ENCODE measurements at regions not wholly inside any gene's neighbourhood (a gene's known extent, or its start where the extent isn't known, plus 50 kb on each side); places are given as distances from the start of the nearest gene placed in this dataset.
"Not testable (repeated sequence)": the region's sequence is repeated elsewhere in the genome, so short reads cannot be mapped to it uniquely, and the experiment has no call there.

DNA sequence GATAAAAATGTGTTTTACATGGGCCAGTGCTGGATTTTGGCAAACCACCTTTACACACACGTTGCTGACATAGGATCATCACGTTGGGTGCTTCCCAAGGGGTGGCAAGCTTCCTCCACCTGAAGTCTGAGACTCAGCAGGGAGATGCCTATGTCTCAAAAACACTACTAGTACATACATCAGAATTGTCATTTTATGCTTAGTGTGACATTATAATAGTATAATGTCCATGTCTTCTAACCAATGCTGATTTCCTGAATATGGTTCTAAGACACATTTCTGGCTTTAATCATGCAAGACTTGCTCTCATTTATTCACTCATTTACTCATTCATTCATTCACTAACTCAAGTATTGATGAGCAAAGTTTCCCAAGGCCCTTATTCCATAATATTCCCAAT is 322.3 kb downstream of the LNPK start:
- no peak for DNase-seq

DNA sequence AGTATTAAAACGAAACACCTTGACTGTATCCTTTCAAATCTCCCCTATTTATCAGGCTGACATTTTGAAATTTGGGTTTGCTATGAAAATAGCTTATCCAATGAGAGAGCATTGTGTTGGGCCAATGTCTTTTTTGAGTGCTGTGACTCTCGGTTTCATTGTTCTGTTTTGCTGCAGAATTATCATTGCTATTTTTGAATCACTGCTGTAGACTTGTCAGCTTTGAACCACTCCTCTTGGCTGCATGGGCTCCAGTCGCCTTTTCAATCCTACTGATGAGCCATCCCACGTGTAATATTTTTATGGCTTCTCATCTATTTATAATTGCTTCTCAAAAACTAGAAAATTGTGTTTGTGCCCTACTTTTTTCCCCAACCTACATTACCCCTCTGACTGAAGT is 322.8 kb downstream of the LNPK start:
- no peak for DNase-seq

DNA sequence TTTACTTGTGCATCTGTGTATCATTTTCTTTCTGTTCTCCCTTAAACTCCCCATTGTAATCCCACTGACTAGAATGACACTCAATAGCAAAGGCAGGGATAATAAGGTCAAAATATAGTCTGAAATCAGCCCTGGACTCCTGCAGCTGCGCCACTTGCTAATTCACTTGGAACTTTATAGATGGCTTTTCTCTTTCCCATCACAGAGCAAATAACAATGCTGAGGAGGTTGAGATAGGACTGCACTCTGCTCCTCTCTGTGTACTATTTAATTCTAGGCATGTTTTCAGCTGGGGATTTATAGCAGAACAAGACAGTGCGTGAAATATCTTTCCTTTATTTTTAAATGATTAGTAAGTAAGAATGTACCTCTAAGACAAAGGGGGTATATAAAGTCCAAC is 324.2 kb downstream of the LNPK start:
- no peak for DNase-seq

DNA sequence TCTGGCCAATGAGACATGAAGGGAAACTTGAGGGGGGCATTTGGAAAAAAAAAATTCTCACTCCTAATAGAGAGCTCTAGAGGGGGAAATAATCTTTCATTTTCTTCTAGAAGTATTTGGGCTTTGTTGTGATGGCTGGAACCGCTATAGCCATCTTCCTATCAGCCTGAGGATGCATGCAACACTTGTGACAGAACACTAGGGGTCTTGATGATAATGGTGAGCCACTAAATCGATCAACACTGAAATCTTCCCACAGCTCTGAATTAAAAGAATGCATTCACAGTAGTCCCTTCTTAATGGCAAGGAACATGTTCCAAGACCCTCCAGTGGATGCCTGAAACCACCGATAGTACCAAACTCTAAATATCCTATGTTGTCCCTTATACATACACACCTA is 325.3 kb downstream of the LNPK start:
- DNase-seq = no peak

DNA sequence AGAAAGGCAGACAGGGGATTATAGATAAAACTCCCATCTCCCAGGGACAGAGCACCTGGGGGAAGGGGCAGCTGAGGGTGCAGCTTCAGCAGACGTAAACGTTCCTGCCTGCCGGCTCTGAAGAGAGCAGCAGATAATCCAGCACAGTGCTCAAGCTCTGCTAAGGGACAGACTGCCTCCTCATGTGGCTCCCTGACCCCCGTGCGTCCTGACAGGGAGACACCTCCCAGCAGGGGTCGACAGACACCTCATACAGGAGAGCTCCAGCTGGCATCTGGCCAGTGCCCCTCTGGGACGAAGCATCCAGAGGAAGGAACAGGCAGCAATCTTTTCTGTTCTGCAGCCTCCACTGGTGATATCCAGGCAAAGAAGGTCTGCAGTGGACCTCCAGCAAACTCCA is 333.3 kb downstream of the LNPK start:
- DNase-seq = not testable (repeated sequence)

DNA sequence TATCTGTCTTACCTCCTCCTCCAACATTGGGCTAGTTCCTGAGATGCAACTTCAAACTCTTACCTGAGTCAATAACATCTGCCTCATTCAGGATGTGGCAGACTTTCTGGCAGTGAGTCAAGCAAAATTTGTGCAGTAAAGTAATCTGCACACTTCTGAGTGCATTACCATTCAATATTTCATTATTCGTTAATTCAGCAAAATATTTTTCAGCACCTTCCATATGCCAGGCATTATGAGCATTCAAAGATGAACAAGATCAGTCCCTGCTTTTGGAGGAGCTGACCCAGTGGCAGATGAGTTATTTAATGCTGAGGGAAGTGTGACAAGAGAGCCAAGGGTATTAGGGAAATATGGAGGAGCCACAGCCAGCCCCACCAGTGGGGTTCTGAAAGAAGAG is 339.7 kb downstream of the LNPK start:
- no peak for DNase-seq

DNA sequence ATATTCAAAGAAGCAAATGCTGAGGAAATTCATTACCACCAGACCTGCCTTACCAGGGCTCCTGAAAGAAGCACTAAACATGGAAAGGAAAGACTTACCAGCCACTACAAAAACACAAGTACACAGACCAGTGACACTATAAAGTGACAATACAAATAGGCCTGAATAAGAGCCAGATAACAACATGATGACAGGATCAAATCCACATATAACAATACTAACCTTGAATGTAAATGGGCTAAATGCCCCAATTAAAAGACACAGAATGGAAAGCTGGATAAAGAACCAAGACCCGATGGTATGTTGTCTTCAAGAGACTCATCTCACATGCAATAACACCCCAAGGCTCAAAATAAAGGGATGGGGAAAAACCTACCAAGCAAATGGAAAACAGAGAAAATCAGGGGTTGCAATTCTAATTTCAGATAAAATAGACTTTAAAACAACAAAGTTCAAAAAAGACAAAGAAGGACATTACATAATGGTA is 353.4 kb downstream of the LNPK start:
- no peak for DNase-seq

DNA sequence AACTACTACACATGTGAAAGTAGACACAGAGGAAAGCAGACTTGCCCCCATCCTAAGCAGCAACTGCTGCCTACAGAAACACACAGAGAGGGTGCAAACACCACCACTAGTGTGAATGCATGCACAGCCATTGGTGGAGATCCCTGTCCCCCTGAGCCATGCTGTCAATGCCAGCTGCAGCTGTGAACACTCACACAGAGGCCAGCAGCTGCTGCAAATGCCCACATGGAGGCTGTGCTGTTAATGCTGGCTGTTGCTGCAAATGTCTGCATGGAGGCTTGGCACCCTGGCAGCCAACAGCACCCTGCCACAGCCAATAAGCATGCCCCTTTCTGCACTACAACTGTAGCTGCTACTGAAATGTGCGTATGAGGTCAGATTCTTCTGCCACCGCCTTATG is 355.0 kb downstream of the LNPK start:
- no peak for DNase-seq

DNA sequence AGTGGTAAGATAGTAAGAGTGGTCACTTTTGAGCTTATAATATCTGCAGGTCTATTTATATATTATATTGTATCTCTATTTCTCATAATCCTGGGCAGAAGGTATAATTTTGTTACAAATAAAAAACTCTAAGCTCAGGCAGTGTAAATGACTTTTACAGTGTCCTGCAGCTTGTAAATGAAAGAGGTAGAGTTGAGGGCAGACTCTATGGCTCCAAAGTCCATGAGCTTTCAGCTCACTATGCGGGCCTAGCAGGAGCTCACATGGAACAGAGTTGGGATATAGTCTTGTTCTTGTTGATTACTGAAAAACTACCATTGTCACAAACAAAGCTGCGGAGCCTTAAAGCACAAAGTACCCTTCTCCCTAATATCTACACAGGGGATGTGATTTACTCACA is 361.4 kb downstream of the LNPK start:
- DNase-seq = no peak

DNA sequence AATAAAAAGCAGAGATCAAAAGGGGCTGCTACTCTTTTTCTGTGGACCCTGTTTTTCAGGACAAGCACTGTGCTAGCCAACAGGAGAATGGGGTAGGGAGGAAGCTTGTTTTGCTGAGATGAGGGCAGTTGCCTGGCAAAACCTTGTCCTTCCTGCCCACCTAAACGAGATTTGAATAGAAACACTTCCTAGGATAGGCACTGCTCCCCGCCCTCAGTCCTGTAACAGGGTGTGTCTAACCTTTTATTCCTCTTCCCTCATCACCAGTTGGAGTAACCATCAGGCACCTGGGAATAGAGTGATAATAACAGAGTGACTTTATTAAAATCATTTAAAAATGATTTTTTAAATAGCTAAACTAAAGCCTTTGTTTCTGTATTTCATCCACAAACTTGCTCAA is 368.8 kb downstream of the LNPK start:
- no peak for DNase-seq

DNA sequence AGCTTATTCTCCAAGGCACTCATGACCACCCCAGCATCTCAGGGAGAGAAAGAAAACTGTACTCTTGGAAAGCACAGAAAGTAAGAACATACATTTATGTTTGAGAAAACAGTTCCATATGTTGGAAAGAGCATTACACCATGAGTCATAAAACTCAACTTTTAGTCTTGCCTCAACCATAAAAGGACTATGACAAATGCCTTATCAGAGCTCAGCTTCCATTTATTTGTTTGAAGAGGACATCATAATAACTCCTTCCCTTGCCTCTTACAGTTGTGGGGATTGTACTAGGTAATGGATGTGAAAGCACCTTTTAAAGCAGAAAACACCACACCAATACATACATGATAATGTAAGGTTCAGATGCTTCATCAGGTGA is 370.8 kb downstream of the LNPK start:
- no peak for DNase-seq

DNA sequence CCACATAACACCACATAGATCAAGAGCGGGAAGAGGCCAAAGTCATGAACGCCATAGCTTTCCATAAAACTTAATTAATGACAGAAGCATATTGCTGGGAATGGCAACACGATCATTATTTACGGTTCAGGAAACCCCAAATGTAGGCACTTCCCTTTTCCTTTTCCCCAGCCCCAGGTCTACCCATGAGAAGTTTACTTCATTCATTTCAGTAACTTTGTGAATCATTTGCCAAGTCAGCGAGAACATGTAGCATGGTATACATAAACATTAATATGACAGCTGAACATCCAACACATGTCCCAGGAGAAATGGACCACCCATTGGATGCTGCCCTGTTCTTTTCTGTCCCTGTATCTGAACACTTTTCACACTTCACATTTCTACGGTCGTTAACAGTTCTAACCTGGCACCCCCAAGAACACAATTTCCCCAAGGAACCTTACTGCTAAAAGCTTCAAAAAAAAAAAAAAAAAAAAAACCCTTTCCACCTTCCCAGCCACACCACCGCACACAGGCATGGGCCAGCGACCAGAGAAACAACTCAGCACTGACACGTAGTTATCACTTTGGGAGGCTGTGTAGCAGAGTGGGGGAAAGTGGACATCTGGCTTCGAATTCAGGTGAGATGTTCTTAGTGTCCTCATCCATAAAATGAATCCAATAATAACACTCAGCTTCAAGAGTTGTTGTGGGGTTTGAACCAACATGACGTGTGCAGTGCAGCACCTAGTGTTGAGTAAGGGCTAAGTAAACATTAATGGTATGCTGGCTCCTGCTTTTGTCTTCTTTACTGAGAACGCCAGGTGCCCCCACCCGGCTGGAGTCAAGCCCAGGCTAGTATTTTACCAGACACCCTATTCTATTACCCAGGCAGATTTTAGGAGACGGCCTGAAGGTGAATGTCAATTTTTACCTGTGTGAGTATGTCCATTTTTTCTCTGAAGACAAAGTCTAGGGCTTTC is 371.5 kb downstream of the LNPK start:
- no peak for DNase-seq

DNA sequence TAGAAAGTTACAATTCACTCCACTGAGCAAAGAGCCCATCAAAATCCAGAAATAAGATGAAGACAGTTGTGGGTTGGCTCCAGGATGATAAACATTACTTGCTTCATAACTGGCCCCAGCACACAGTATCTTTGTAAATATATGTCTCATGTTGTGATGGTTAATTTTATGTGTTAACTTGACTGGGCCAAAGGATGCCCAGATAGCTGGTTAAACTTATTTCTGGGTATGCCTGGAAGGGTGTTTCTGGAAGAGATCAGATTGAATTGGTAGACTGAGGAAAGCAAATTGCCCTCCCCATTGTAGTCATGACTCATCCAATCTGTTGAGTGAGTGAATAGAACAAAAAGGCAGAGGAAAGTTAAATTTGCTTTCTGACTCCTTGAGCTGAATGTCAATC is 373.8 kb downstream of the LNPK start:
- no peak for DNase-seq

DNA sequence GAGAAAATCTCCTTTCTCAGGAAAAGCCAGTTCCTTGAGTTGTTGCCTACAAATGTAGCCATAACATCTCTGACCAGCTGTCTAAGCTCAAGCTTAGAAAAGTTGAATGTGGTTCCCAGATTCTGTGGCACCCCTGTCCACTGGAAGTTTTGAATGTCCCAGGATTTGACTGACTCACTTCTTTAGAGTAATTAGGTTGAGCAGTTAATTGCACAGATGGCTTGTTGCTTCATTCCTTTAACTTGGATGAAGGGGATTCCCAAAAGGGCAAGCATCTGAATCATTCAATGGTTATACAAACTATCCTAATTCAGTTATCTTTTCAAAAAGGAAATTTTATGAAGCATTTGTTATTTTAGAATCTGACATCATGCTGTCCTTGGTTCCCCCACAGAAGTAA is 374.7 kb downstream of the LNPK start:
- no peak for DNase-seq

DNA sequence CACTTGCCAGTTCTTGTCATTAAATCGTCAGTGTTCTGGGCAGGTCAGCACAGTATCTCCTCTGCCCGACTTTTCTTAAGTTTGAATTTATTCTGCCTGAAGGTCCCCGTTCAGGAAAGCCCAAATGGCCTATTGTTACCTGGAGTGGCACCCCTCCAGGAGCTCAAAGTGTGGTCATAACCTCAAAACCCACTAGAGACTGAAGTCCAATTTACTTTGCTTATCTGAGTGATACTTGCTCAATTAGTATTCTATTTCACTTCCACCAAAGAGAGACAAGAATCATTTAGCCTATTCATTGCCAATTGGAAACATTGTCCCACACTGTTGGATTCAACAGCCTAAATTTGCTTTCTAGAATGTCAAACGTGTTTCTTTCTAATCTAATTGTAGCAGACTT is 375.3 kb downstream of the LNPK start:
- no peak for DNase-seq

DNA sequence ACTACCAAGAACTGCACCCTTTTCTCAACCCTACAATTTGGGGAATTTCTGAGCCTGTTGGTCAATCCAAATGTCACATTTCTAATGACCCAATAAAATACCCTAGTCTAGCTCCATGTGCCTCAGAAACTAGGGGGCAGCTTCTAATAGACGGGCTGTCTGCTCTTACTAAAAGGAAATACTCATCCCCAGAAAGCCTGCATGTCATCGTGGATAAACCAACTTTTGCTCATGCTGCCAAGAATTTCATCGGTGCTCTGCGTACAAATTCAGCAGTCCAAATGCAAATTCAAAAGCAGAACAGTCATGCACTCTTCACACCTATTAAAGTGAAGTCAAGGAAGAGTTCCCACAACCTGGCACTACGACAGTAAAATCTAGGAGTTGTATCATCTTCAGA is 377.3 kb downstream of the LNPK start:
- DNase-seq = no peak

DNA sequence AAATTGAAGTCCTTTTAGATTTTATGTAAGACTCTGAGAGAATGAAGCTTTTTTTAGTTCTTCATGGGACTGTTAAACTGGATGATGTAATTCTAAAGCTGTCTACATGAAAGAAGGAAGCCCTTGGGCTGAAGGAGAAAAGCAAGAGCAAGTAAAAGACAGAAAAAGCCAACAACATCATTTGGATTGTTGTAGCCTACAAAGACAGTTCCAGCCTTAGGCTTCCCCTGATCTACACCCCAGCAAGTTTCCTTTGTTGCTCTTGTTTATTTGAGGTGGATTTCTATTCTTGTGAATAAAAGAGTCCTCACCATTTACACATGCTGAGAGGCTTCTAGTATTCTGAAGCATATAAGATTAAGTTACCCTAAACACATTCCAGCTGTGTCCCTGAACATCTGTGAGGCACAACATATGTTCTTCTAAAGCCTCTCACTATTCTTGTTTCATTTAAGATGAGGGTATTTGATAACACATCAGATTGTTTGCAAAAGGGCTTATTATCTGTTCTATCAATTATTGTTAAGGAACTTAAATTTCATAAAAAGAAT is 377.8 kb downstream of the LNPK start:
- DNase-seq = no peak

DNA sequence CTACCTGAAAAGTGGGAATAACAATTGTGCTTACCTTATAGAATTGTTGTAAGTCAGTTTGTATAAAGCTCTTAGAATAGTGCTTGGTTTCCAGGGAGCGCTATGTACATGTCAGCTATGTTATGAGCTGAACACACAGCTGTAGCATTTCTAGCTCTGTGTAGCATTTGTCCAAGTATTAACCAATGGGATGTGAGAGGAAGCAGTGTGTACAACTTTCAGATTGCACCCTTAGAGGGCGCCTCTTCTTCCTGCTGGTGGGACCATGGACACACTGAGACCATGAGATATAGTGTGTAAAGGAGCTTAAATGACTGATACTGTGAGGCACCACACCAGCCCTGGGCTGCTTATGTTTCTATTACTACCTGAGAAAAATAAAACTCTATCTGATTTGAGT is 380.2 kb downstream of the LNPK start:
- no peak for DNase-seq

DNA sequence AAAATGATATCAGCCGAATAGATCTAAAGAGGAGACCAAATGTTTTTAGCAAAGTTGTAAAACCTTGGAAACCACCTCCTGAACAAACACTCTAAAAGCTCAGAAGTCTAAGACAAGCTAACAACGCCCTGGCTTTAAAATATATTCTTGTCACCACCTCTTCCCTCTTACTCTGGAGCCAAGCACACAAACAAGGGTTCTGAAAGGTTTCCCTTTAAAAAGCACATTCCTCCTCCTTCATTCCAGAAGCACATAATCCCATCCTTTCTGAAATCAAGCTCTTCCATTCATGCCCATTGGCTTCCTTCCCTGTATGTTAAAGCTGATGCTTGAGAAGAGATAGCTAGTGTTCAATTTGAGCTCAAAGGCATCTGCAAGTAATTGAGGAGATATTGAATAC is 382.0 kb downstream of the LNPK start:
- no peak for DNase-seq

DNA sequence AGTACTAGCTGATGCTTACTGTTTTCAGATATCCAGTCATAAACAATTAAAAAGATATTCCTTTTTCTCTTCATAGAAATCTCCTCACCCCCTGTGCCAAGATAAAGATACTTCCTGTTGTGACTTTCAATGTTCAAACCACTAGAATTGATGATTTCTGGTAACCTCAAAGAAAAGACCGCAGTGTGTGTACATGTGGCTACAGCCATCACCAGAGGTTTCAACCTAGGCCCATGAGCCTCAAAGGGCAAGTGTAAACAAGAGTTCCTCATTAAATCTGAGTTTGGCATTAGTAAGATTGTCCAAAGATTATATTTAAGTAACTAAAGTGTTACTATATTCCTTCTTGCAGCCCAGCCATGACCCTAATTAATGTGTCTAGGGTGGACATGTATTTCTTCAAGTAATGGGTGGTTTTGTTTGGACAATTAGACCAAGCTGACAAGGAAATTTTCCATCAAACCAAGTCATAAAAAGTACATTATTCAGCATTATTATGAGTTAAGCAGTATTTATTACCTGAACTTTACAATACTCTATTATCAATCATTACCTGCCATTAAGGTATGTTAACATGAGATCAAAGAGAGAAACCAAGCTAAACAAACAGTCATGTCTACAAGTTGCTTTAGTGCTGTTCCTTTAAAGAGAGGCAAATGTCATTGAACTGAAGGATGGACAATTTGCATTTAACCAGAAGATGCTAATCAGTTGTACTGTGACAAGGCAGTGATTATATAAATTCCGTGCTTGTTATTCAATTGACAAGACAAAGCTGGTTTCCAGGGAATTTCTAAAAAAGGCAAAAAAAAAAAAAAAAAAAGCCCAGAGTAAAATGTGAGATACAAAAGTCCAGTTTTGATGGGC is 382.7 kb downstream of the LNPK start:
- no peak for DNase-seq

DNA sequence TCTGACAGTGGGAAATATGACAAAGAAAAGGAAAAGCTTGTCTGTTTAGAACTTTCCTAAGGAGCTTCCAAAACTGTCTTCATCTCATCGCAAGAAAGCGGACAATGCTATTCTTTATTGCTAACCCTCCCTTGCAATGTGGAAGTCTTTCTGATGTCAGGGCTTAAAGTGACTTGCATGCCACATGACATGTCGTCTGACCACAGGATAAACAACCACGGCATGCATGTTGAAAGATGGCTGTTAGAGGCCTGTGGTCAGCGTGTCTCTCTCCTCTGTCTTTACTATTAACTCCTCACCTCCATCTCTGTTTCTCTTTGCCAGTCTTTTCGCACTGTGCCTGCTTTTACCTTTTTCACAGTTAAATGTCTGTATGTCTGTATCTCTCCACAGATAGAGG is 389.8 kb downstream of the LNPK start:
- no peak for DNase-seq

DNA sequence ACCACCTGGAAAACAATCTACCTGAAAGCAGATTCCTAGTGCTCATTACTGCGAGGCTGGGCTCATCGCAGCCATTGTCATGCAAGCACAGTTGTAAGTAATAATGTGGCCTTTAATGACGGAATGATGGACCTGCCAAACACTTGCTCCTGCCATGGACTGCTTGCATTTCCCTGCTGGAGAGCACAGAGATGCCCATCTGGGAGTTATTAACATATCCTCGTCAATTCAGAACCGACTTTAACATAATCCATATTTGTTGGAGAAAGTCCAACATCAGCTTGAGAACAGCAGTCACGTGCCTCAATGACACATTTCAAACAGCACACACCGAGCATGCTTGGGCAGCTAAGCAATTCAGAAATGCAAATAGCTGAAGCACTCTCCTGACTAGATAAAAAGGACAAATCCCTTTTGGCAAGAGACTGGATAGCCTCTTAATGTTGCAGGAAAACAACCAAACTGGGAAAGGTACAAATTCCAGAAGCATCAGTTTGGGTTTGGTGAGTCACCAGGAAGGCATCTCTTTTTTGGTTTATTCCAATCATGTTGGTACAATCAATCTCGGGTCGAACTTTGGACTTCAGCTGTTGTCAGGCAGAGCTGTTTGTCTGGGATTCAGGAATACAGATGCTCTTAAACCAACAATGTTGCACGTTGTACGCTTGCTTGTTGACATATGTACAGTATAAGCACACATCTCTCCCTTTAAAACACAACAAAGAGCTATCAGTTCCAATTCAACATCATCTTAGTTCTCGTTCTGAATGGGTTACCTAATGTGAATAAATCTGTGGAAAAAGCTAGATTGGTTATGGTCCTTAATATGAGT is 395.8 kb downstream of the LNPK start:
- DNase-seq = no peak

DNA sequence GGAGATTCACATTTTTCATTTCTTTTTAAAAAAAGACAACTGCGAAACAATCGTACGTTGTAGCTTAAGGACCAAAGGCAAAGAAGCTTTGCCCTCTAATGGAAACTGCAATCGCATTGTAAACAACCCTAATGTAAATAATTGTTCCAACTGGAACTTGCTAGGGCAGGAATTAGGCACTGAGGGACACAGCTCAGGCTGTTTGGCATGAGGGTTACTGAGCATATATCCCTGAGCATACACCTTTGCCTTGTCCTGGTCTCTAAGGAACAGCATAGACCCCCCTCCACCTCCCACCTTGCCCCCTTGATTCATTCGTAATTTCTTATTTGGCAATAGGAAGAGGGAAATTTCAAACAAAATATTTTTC is 396.4 kb downstream of the LNPK start:
- no peak for DNase-seq

All from effector CD4-positive, alpha-beta T cell (primary cell).